ENCODE measurements at regions not wholly inside any gene's neighbourhood (a gene's known extent, or its start where the extent isn't known, plus 50 kb on each side); places are given as distances from the start of the nearest gene placed in this dataset.

- TF ChIP-seq, protein P1, sequence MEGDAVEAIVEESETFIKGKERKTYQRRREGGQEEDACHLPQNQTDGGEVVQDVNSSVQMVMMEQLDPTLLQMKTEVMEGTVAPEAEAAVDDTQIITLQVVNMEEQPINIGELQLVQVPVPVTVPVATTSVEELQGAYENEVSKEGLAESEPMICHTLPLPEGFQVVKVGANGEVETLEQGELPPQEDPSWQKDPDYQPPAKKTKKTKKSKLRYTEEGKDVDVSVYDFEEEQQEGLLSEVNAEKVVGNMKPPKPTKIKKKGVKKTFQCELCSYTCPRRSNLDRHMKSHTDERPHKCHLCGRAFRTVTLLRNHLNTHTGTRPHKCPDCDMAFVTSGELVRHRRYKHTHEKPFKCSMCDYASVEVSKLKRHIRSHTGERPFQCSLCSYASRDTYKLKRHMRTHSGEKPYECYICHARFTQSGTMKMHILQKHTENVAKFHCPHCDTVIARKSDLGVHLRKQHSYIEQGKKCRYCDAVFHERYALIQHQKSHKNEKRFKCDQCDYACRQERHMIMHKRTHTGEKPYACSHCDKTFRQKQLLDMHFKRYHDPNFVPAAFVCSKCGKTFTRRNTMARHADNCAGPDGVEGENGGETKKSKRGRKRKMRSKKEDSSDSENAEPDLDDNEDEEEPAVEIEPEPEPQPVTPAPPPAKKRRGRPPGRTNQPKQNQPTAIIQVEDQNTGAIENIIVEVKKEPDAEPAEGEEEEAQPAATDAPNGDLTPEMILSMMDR (IDR thresholded peaks at IDR 0.05; ENCODE audit: poor library complexity): no peak
- TF ChIP-seq EZH2 (IDR thresholded peaks at IDR 0.05; ENCODE audit: borderline replicate concordance) (no peak), EZH2phosphoT487 (IDR thresholded peaks at IDR 0.05; ENCODE audit: low read depth, severe bottlenecking, unreplicated experiment) (no peak)
These were observed 112.5 kb downstream of the PCDH7 start for GRCh38 chr4:30832639-30833038.
